Suprapubic skin (tissue), 4 donors: ENCODE measurements at regions not wholly inside any gene's neighbourhood (a gene's known extent, or its start where the extent isn't known, plus 50 kb on each side); places are given as distances from the start of the nearest gene placed in this dataset.

Source experiments
- EP300 ChIP-seq: sonication (generic); formaldehyde crosslinking; IDR thresholded peaks from one replicate; pipeline ENCODE4 v1.6.1; 2017; ENCODE audit warnings: antibody characterized with exemption
- POLR2A ChIP-seq, 2 donors: fragments of 450-650 bp; IDR thresholded peaks; one replicate each; pipeline ENCODE4 v1.6.1; 2017; ENCODE audit warnings: antibody characterized with exemption in 2 of 2, mild to moderate bottlenecking in 2 of 2, moderate library complexity in 2 of 2
- POLR2AphosphoS5 ChIP-seq, 3 donors: sonication (generic); formaldehyde crosslinking; IDR thresholded peaks; one replicate each; pipeline ENCODE4 v1.6.1; 2017; ENCODE audit warnings: antibody characterized with exemption in 3 of 3
- TF ChIP-seq, protein P1 (sequence below), 2 donors: fragments of 200-600 bp in 1 of 2; fragments of 450-650 bp in 1 of 2; sonication (generic) in 1 of 2; IDR thresholded peaks; one replicate each; pipeline ENCODE4 v1.5.1; 2016 to 2019; ENCODE audit warnings: antibody characterized with exemption in 2 of 2, mild to moderate bottlenecking in 1 of 2, moderate library complexity in 1 of 2

DNA sequence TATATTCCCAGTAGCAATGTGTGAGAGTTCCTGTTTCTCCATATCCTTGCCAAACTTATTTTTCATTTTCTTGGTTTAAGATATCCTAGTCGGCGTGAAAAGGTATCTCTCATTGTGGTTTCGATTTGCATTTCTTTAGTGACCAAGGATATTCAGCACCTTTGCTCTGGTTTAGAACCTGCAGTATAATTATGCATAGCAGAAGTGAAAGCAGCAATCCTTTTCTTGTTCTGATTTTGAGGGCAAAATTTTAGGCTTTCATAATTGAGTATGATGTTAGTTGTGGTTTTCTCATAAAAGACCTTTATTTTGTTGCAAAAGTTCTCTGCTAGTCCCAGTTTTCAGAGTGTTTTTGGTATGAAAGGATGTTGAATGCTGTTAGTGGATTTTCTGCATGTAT, 491.0 kb downstream of the FGF9 start:
- TF ChIP-seq, protein P1, sequence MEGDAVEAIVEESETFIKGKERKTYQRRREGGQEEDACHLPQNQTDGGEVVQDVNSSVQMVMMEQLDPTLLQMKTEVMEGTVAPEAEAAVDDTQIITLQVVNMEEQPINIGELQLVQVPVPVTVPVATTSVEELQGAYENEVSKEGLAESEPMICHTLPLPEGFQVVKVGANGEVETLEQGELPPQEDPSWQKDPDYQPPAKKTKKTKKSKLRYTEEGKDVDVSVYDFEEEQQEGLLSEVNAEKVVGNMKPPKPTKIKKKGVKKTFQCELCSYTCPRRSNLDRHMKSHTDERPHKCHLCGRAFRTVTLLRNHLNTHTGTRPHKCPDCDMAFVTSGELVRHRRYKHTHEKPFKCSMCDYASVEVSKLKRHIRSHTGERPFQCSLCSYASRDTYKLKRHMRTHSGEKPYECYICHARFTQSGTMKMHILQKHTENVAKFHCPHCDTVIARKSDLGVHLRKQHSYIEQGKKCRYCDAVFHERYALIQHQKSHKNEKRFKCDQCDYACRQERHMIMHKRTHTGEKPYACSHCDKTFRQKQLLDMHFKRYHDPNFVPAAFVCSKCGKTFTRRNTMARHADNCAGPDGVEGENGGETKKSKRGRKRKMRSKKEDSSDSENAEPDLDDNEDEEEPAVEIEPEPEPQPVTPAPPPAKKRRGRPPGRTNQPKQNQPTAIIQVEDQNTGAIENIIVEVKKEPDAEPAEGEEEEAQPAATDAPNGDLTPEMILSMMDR (IDR thresholded peaks at IDR 0.05), result no peak
- TF ChIP-seq POLR2A (IDR thresholded peaks at IDR 0.05) (no peak), EP300 (no peak), POLR2AphosphoS5 (IDR thresholded peaks at IDR 0.05) (no peak)
